PC-3 (cell line): ENCODE measurements at regions not wholly inside any gene's neighbourhood (a gene's known extent, or its start where the extent isn't known, plus 50 kb on each side); places are given as distances from the start of the nearest gene placed in this dataset.

ENCODE experiments used
- ATAC-seq: fragments of 200-7000 bp; cut with Tn5 transposase; 2 replicates; pipeline ENCODE4 v1.9.1; 2020; ENCODE audit warnings: mild to moderate bottlenecking, moderate library complexity
- BruUV-seq: library from RNA; stranded (reverse); fragments of 400-500 nt; replicated peaks from 2 replicates; lab custom pipeline; 2021; lab: Mats Ljungman, UMichigan
- CTCF ChIA-PET: fragments of 300-600 bp; sonication (Branson Sonifier 250); formaldehyde crosslinking; loops from one replicate; lab custom pipeline; 2022; ENCODE audit warnings: antibody characterized with exemption; lab: Charles Lee
- POLR2A ChIA-PET: fragments of 300-600 bp; sonication (Branson Sonifier 250); formaldehyde crosslinking; loops from one replicate; lab custom pipeline; 2022; ENCODE audit warnings: antibody characterized with exemption; ENCODE audit not compliant: unreplicated experiment; lab: Charles Lee
- DNase-seq: peaks from one replicate; pipeline ENCODE4 v3.0.0-alpha.2; 2015
- H2AFZ ChIP-seq: fragments of 300-600 bp; sonication (generic); 2 replicates; pipeline ENCODE4 v1.6.0; 2016; ENCODE audit warnings: antibody characterized with exemption, low read length
- H3F3A ChIP-seq: fragments of 300-600 bp; sonication (generic); one replicate; pipeline ENCODE4 v1.6.0; 2017; ENCODE audit warnings: antibody characterized with exemption, low read length, control low read depth, mild to moderate bottlenecking; ENCODE audit not compliant: unreplicated experiment
- H3K27ac ChIP-seq: fragments of 300-600 bp; sonication (generic); 2 replicates; pipeline ENCODE4 v1.5.1; 2016; ENCODE audit warnings: mild to moderate bottlenecking, low read length
- H3K27me3 ChIP-seq: fragments of 300-600 bp; sonication (generic); 2 replicates; pipeline ENCODE4 v1.6.1; 2016; ENCODE audit warnings: low read length, mixed read lengths
- H3K36me3 ChIP-seq: fragments of 300-600 bp; sonication (generic); 2 replicates; pipeline ENCODE4 v1.6.1; 2016; ENCODE audit warnings: low read depth, mixed run types, low read length, mixed read lengths
- H3K4me1 ChIP-seq: fragments of 300-600 bp; sonication (generic); 2 replicates; pipeline ENCODE4 v1.5.1; 2016; ENCODE audit warnings: low read length; ENCODE audit not compliant: insufficient read depth
- H3K4me2 ChIP-seq: fragments of 300-600 bp; sonication (generic); 2 replicates; pipeline ENCODE4 v1.6.0; 2016; ENCODE audit warnings: low read length
- H3K4me3 ChIP-seq: fragments of 300-600 bp; sonication (generic); 2 replicates; pipeline ENCODE4 v1.5.1; 2016; ENCODE audit warnings: mild to moderate bottlenecking, low read length, mixed read lengths
- H3K79me2 ChIP-seq: fragments of 300-600 bp; sonication (generic); 2 replicates; pipeline ENCODE4 v1.6.1; 2017; ENCODE audit warnings: low read length, mixed read lengths
- H3K9ac ChIP-seq: fragments of 300-600 bp; sonication (generic); 2 replicates; pipeline ENCODE4 v1.6.0; 2016; ENCODE audit warnings: mild to moderate bottlenecking, low read length
- H3K9me2 ChIP-seq: fragments of 300-600 bp; sonication (generic); replicated peaks from 2 replicates; pipeline ENCODE4 v1.6.1; 2016; ENCODE audit warnings: mixed run types, low read length, mixed read lengths
- H3K9me3 ChIP-seq: fragments of 300-600 bp; sonication (generic); 2 replicates; pipeline ENCODE4 v1.6.1; 2016; ENCODE audit warnings: low read length, mixed read lengths
- H4K20me1 ChIP-seq: fragments of 300-600 bp; sonication (generic); 2 replicates; pipeline ENCODE4 v1.6.1; 2016; ENCODE audit warnings: low read length, mixed read lengths
- CTCF ChIP-seq: fragments of 300-600 bp; sonication (generic); conservative IDR thresholded peaks from 2 replicates; pipeline ENCODE4 v1.5.1; 2017; ENCODE audit warnings: antibody characterized with exemption, low read depth, mild to moderate bottlenecking, low read length
- EZH2 ChIP-seq: fragments of 300-600 bp; sonication (generic); IDR thresholded peaks from one replicate; pipeline ENCODE4 v1.6.1; 2017; ENCODE audit warnings: antibody characterized with exemption, mild to moderate bottlenecking, low read length; ENCODE audit not compliant: unreplicated experiment
- EZH2phosphoT487 ChIP-seq: fragments of 300-600 bp; sonication (generic); IDR thresholded peaks from 2 replicates; pipeline ENCODE4 v1.6.1; 2018; ENCODE audit warnings: mild to moderate bottlenecking, antibody characterized with exemption, low read length, borderline replicate concordance
- intact Hi-C: fragments of 100-400 bp; cut with micrococcal nuclease; formaldehyde crosslinking; loops from 2 replicates; pipeline ENCODE4 v1.9.0; 2023

GRCh38 chr11:130722401-130722800 lies 193.9 kb downstream of the SNX19 start:
- H3K4me1 ChIP-seq = peaks cover 11% of the 10 kb centered on the region; the same call in 1 of the 2 replicates
- TF ChIP-seq EZH2 (no peak), EZH2phosphoT487 (no peak), CTCF (no peak)

GRCh38 chr11:130725421-130726233 lies 190.7 kb downstream of the SNX19 start:
- DNase-seq (peak; percentile 33), ATAC-seq (peak; percentile 76)
- Histone ChIP-seq H3K9me2 (no peaks in the 10 kb centered on the region), H2AFZ (no peak overlapping the region), H3K79me2 (no peaks in the 10 kb centered on the region), H4K20me1 (no peaks in the 10 kb centered on the region), H3K27ac (no peak overlapping the region), H3K9me3 (peaks cover 11% of the 10 kb centered on the region; the same call in 1 of the 2 replicates), H3K27me3 (no peaks in the 10 kb centered on the region), H3K4me1 (peaks cover 11% of the 10 kb centered on the region; the same call in 1 of the 2 replicates), H3K36me3 (no peaks in the 10 kb centered on the region), H3F3A (no peaks in the 10 kb centered on the region), H3K9ac (no peak overlapping the region), H3K4me3 (no peak overlapping the region), H3K4me2 (no peak overlapping the region)
- CTCF ChIA-PET = no interaction called here
- POLR2A ChIA-PET = no interaction called here
- intact Hi-C loops = no loop called here
- no TSS peak for BruUV-seq
- TF ChIP-seq EZH2phosphoT487 (no peak), EZH2 (no peak), CTCF (no peak)

More at GRCh38 chr11:130722401-130722800, 193.9 kb downstream of the SNX19 start:
- H3F3A ChIP-seq = no peaks in the 10 kb centered on the region
- ATAC-seq = no peak
- CTCF ChIA-PET = no interaction called here
- H3K36me3 ChIP-seq = no peaks in the 10 kb centered on the region
- no peaks in the 10 kb centered on the region for H3K79me2 ChIP-seq
- H2AFZ ChIP-seq = no peak overlapping the region
- intact Hi-C loops = no loop called here
- no peak overlapping the region for H3K4me2 ChIP-seq
- no peak overlapping the region for H3K9ac ChIP-seq
- no peaks in the 10 kb centered on the region for H3K9me2 ChIP-seq
- no peaks in the 10 kb centered on the region for H4K20me1 ChIP-seq
- DNase-seq = no peak
- POLR2A ChIA-PET = no interaction called here
- H3K9me3 ChIP-seq = no peaks in the 10 kb centered on the region
- no peak overlapping the region for H3K27ac ChIP-seq
- BruUV-seq = no TSS peak
- no peak overlapping the region for H3K4me3 ChIP-seq
- no peaks in the 10 kb centered on the region for H3K27me3 ChIP-seq
